ENCODE measurements at regions not wholly inside any gene's neighbourhood (a gene's known extent, or its start where the extent isn't known, plus 50 kb on each side); places are given as distances from the start of the nearest gene placed in this dataset.

- no peak for TF ChIP-seq CTCF (IDR thresholded peaks at IDR 0.05)
- no peak for TF ChIP-seq POLR2A (IDR thresholded peaks at IDR 0.05)
These were observed 323.6 kb downstream of the DLEU7 start for GRCh38 chr13:50519866-50520265.

All from heart left ventricle (tissue), 13 donors.